GM23338 (cell line): ENCODE measurements at regions not wholly inside any gene's neighbourhood (a gene's known extent, or its start where the extent isn't known, plus 50 kb on each side); places are given as distances from the start of the nearest gene placed in this dataset.

ENCODE experiments used
- ATAC-seq: fragments of 200-7000 bp; cut with Tn5 transposase; 3 replicates; pipeline ENCODE4 v1.9.1; 2020
- DNase-seq: peaks from one replicate; pipeline ENCODE4 v3.0.0-alpha.2; 2015; ENCODE audit warnings: low spot score
- H2AFZ ChIP-seq: fragments of 200-600 bp; sonication (generic); 2 replicates; pipeline ENCODE4 v1.8.0; 2016; ENCODE audit warnings: antibody characterized with exemption, mild to moderate bottlenecking, moderate library complexity
- H3F3A ChIP-seq: fragments of 200-600 bp; sonication (generic); replicated peaks from 2 replicates; pipeline ENCODE4 v1.8.0; 2017; ENCODE audit warnings: antibody characterized with exemption, mixed run types, low read depth
- H3K27ac ChIP-seq: fragments of 200-600 bp; sonication (generic); 2 replicates; pipeline ENCODE4 v1.6.1; 2016; ENCODE audit warnings: low read depth
- H3K27me3 ChIP-seq: fragments of 200-600 bp; sonication (generic); 2 replicates; pipeline ENCODE4 v1.8.0; 2016; ENCODE audit warnings: mild to moderate bottlenecking, mixed run types, moderate library complexity; ENCODE audit not compliant: insufficient read depth
- H3K36me3 ChIP-seq: fragments of 200-600 bp; sonication (generic); 2 replicates; pipeline ENCODE4 v1.8.0; 2016; ENCODE audit warnings: mild to moderate bottlenecking; ENCODE audit not compliant: insufficient read depth
- H3K4me1 ChIP-seq: fragments of 200-600 bp; sonication (generic); 2 replicates; pipeline ENCODE4 v1.8.0; 2016; ENCODE audit warnings: mild to moderate bottlenecking, moderate library complexity; ENCODE audit not compliant: insufficient read depth
- H3K4me2 ChIP-seq: fragments of 200-600 bp; sonication (generic); 2 replicates; pipeline ENCODE4 v1.7.1; 2017; ENCODE audit warnings: mixed run types
- H3K4me3 ChIP-seq: fragments of 200-600 bp; sonication (generic); 2 replicates; pipeline ENCODE4 v1.6.1; 2016; ENCODE audit warnings: mixed run types
- H3K79me2 ChIP-seq: fragments of 200-600 bp; sonication (generic); replicated peaks from 2 replicates; pipeline ENCODE4 v1.8.0; 2017; ENCODE audit warnings: mild to moderate bottlenecking; ENCODE audit not compliant: insufficient read depth
- H3K9me2 ChIP-seq: fragments of 200-600 bp; sonication (generic); 2 replicates; pipeline ENCODE4 v1.8.0; 2017; ENCODE audit not compliant: insufficient read depth
- H4K20me1 ChIP-seq: fragments of 200-600 bp; sonication (generic); replicated peaks from 2 replicates; pipeline ENCODE4 v1.8.0; 2017; ENCODE audit warnings: mild to moderate bottlenecking; ENCODE audit not compliant: insufficient read depth
- H3K27ac Mint-ChIP-seq: 2 replicates; pipeline ENCODE4 v1.8.0; 2020; ENCODE audit warnings: inconsistent platforms, mild to moderate bottlenecking, moderate library complexity, mixed read lengths
- H3K27me3 Mint-ChIP-seq: 3 replicates; pipeline ENCODE4 v1.8.0; 2022; ENCODE audit warnings: low read depth, mild to moderate bottlenecking, moderate library complexity, mixed read lengths, inconsistent platforms; ENCODE audit not compliant: insufficient read depth, poor library complexity
- H3K36me3 Mint-ChIP-seq: 3 replicates; pipeline ENCODE4 v1.8.0; 2021; ENCODE audit warnings: low read depth, mild to moderate bottlenecking, inconsistent platforms, moderate library complexity, mixed read lengths
- H3K4me1 Mint-ChIP-seq: 3 replicates; pipeline ENCODE4 v1.8.0; 2020; ENCODE audit warnings: mild to moderate bottlenecking, inconsistent platforms, mixed read lengths
- H3K4me3 Mint-ChIP-seq: 3 replicates; pipeline ENCODE4 v1.8.0; 2021; ENCODE audit warnings: moderate library complexity, mild to moderate bottlenecking, inconsistent platforms, mixed read lengths
- H3K9me3 Mint-ChIP-seq: 3 replicates; pipeline ENCODE4 v1.8.0; 2020; ENCODE audit warnings: moderate library complexity, mild to moderate bottlenecking, inconsistent platforms, mixed read lengths
- ETS1 ChIP-seq: IDR thresholded peaks from 2 replicates; pipeline ENCODE4 v1.6.1; 2016; ENCODE audit warnings: antibody characterized with exemption
- REST ChIP-seq: IDR thresholded peaks from one replicate; pipeline ENCODE4 v1.6.1; 2018; ENCODE audit warnings: antibody characterized with exemption; ENCODE audit not compliant: unreplicated experiment
- STAT1 ChIP-seq: IDR thresholded peaks from one replicate; pipeline ENCODE4 v1.6.1; 2016; ENCODE audit warnings: antibody characterized with exemption; ENCODE audit not compliant: unreplicated experiment
- ZNF114 ChIP-seq: fragments of 250-450 bp; sonication (Bioruptor Pico); IDR thresholded peaks from 2 replicates; pipeline ENCODE4 v1.5.0; 2020; ENCODE audit warnings: mild to moderate bottlenecking, moderate library complexity
- ZNF331 ChIP-seq: fragments of 250-450 bp; sonication (Bioruptor Pico); IDR thresholded peaks from 2 replicates; pipeline ENCODE4 v1.5.0; 2020; ENCODE audit warnings: low read depth, mild to moderate bottlenecking, moderate library complexity
- ZNF462 ChIP-seq: fragments of 250-450 bp; sonication (Bioruptor Pico); IDR thresholded peaks from 2 replicates; pipeline ENCODE4 v1.5.0; 2020; ENCODE audit warnings: mild to moderate bottlenecking, moderate library complexity

- DNase-seq = no peak
These were observed 382.0 kb upstream of the CDH4 start for GRCh38 chr20:60870040-60870439.

More at GRCh38 chr20:60870040-60870439, 382.0 kb upstream of the CDH4 start:
- Histone ChIP-seq H3K4me2 (no peak overlapping the region), H4K20me1 (no peaks in the 10 kb centered on the region), H3K36me3 (no peaks in the 10 kb centered on the region), H3K27me3 (no peaks in the 10 kb centered on the region), H3K4me1 (no peaks in the 10 kb centered on the region), H3K79me2 (no peaks in the 10 kb centered on the region), H2AFZ (no peak overlapping the region), H3K27ac (no peak overlapping the region), H3F3A (no peaks in the 10 kb centered on the region), H3K9me2 (no peaks in the 10 kb centered on the region), H3K4me3 (no peak overlapping the region)
- no peaks in the 10 kb centered on the region; the same call in 2 of the 3 replicates for H3K9me3 Mint-ChIP-seq
- ATAC-seq = no peak
- peaks cover 16% of the 10 kb centered on the region for H3K27me3 Mint-ChIP-seq
- TF ChIP-seq ZNF331 (CRISPR knock-in tag) = no peak
- TF ChIP-seq STAT1 = no peak
- TF ChIP-seq ETS1 = no peak
- TF ChIP-seq ZNF462 (CRISPR knock-in tag) = no peak
- TF ChIP-seq ZNF114 = no peak
- no peak for TF ChIP-seq REST
- no peak overlapping the region for H3K27ac Mint-ChIP-seq
- peaks cover 6% of the 10 kb centered on the region; the same call in 2 of the 3 replicates for H3K4me1 Mint-ChIP-seq
- H3K4me3 Mint-ChIP-seq = no peak overlapping the region
- H3K36me3 Mint-ChIP-seq = no peaks in the 10 kb centered on the region; the same call in 2 of the 3 replicates
